Occipital lobe (tissue), 1 donor: ENCODE measurements at regions not wholly inside any gene's neighbourhood (a gene's known extent, or its start where the extent isn't known, plus 50 kb on each side); places are given as distances from the start of the nearest gene placed in this dataset.

Source experiments
- DNase-seq: peaks from one replicate; lab custom pipeline; 2025; lab: John Stamatoyannopoulos, UW

- DNase-seq: no peak
These were observed 367.9 kb upstream of the ADGRL4 start for GRCh38 chr1:79374397-79374796.

- DNase-seq: no peak
These were observed 367.1 kb upstream of the ADGRL4 start for GRCh38 chr1:79373481-79374125.

- DNase-seq: no peak
These were observed 365.3 kb upstream of the ADGRL4 start for GRCh38 chr1:79371802-79372201.

- DNase-seq: no peak
These were observed 362.6 kb upstream of the ADGRL4 start for GRCh38 chr1:79369091-79369490.

GRCh38 chr1:79364896-79365295, 358.4 kb upstream of the ADGRL4 start:
- no peak for DNase-seq

- DNase-seq: no peak
These were observed 356.9 kb upstream of the ADGRL4 start for GRCh38 chr1:79363430-79363829.

- DNase-seq: no peak
These were observed 355.9 kb upstream of the ADGRL4 start for GRCh38 chr1:79362470-79362869.

GRCh38 chr1:79355090-79355489, 348.6 kb upstream of the ADGRL4 start:
- DNase-seq: no peak

- no peak for DNase-seq
These were observed 346.7 kb upstream of the ADGRL4 start for GRCh38 chr1:79353224-79353623.

- DNase-seq: no peak
These were observed 320.3 kb upstream of the ADGRL4 start for GRCh38 chr1:79326875-79327274.

GRCh38 chr1:79325705-79326104, 319.2 kb upstream of the ADGRL4 start:
- no peak for DNase-seq

- no peak for DNase-seq
These were observed 318.6 kb upstream of the ADGRL4 start for GRCh38 chr1:79325126-79325525.

- DNase-seq: no peak
These were observed 316.9 kb upstream of the ADGRL4 start for GRCh38 chr1:79323239-79324025.

- DNase-seq: no peak
These were observed 316.0 kb upstream of the ADGRL4 start for GRCh38 chr1:79322511-79323027.

- no peak for DNase-seq
These were observed 305.9 kb upstream of the ADGRL4 start for GRCh38 chr1:79312438-79312837.

GRCh38 chr1:79310609-79311008, 304.1 kb upstream of the ADGRL4 start:
- DNase-seq: no peak

GRCh38 chr1:79304131-79304530, 297.6 kb upstream of the ADGRL4 start:
- no peak for DNase-seq

GRCh38 chr1:79303040-79303439, 296.5 kb upstream of the ADGRL4 start:
- no peak for DNase-seq

GRCh38 chr1:79302380-79302930, 295.9 kb upstream of the ADGRL4 start:
- DNase-seq: no peak

GRCh38 chr1:79295967-79296366, 289.4 kb upstream of the ADGRL4 start:
- no peak for DNase-seq

GRCh38 chr1:79293611-79294010, 287.1 kb upstream of the ADGRL4 start:
- DNase-seq: no peak

- no peak for DNase-seq
These were observed 284.5 kb upstream of the ADGRL4 start for GRCh38 chr1:79290927-79291474.
